ENCODE measurements at regions not wholly inside any gene's neighbourhood (a gene's known extent, or its start where the extent isn't known, plus 50 kb on each side); places are given as distances from the start of the nearest gene placed in this dataset.

GRCh38 chr10:8375137-8375536 is 320.6 kb downstream of the GATA3 start:
- DNase-seq (ENCODE audit: low read depth in 2 of 2), result no peak
- no peak overlapping the region for H3K4me3 ChIP-seq (replicated peaks in 1 of 2; ENCODE audit: low read depth in 2 of 2, low read length in 2 of 2)
- no peak for TF ChIP-seq CTCF (IDR thresholded peaks at IDR 0.05; ENCODE audit: low read depth, low read length)

- no peak for DNase-seq (ENCODE audit: low read depth in 2 of 2)
- no peak overlapping the region for H3K4me3 ChIP-seq (replicated peaks in 1 of 2; ENCODE audit: low read depth in 2 of 2, low read length in 2 of 2)
- no peak for TF ChIP-seq CTCF (IDR thresholded peaks at IDR 0.05; ENCODE audit: low read depth, low read length)
Observed at GRCh38 chr10:8378198-8378983, 323.9 kb downstream of the GATA3 start.

- TF ChIP-seq CTCF (IDR thresholded peaks at IDR 0.05; ENCODE audit: low read depth, low read length), result no peak
- H3K4me3 ChIP-seq (replicated peaks in 1 of 2; ENCODE audit: low read depth in 2 of 2, low read length in 2 of 2), result no peak overlapping the region
- DNase-seq (ENCODE audit: low read depth in 2 of 2), result peak in 1 of 2 donors; percentile 20
Observed at GRCh38 chr10:8379906-8380832, 325.7 kb downstream of the GATA3 start.

- no peak for DNase-seq (ENCODE audit: low read depth in 2 of 2)
- no peak overlapping the region for H3K4me3 ChIP-seq (replicated peaks in 1 of 2; ENCODE audit: low read depth in 2 of 2, low read length in 2 of 2)
- TF ChIP-seq CTCF (IDR thresholded peaks at IDR 0.05; ENCODE audit: low read depth, low read length), result no peak
Observed at GRCh38 chr10:8380833-8381496, 326.5 kb downstream of the GATA3 start.

GRCh38 chr10:8386781-8387180 is 332.3 kb downstream of the GATA3 start:
- TF ChIP-seq CTCF (IDR thresholded peaks at IDR 0.05; ENCODE audit: low read depth, low read length), result no peak
- DNase-seq (ENCODE audit: low read depth in 2 of 2), result no peak
- no peak overlapping the region for H3K4me3 ChIP-seq (replicated peaks in 1 of 2; ENCODE audit: low read depth in 2 of 2, low read length in 2 of 2)

GRCh38 chr10:8389630-8390029 is 335.1 kb downstream of the GATA3 start:
- DNase-seq (ENCODE audit: low read depth in 2 of 2), result peak in 1 of 2 donors; percentile 55

More at GRCh38 chr10:8389630-8390029, 335.1 kb downstream of the GATA3 start:
- H3K4me3 ChIP-seq (replicated peaks in 1 of 2; ENCODE audit: low read depth in 2 of 2, low read length in 2 of 2), result no peak overlapping the region
- no peak for TF ChIP-seq CTCF (IDR thresholded peaks at IDR 0.05; ENCODE audit: low read depth, low read length)
